ENCODE measurements at regions not wholly inside any gene's neighbourhood (a gene's known extent, or its start where the extent isn't known, plus 50 kb on each side); places are given as distances from the start of the nearest gene placed in this dataset.
A peak's percentile ranks its signal among the peaks of the same experiment; 100 is the strongest.
"Not testable (repeated sequence)": the region's sequence is repeated elsewhere in the genome, so short reads cannot be mapped to it uniquely, and the experiment has no call there.

DNA sequence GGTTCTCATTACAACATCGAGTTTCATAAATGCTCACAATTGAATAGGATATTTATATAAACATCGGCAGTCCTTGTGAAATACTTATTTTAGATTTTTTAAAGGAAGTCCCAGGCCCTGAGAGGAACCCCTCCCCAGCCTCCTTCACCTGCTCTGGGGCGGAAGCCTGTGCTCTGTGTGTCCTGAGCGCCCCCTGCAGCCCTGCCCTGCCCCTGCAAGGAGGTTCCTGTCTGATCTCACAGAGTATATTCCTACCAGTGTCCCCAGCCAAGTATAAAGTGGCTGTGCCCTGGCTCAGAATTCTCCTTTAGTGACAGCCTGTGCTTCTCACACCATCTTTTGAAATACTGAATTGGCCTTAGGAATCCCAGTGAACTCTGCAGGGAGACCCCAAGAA, 659.5 kb downstream of the TMEM121 start:
- Histone ChIP-seq H3K4me1 (no peaks in the 10 kb centered on the region), H3K27ac (no peak overlapping the region), H3K4me3 (no peak overlapping the region), H3K9me3 (no peaks in the 10 kb centered on the region), H3K4me2 (no peak overlapping the region)
- WGBS (ENCODE audit: missing lambda C conversion rate) = 2% methylated on average over 4 of the region's 4 CpGs
- FAIRE-seq (no peak), DNase-seq (ENCODE audit: low read depth in 1 of 2, low spot score in 1 of 2) (no peak), ATAC-seq (peak in 1 of 2 experiments; percentile 53; a peak in 2 of 6 replicates)
- TF ChIP-seq, protein P1, sequence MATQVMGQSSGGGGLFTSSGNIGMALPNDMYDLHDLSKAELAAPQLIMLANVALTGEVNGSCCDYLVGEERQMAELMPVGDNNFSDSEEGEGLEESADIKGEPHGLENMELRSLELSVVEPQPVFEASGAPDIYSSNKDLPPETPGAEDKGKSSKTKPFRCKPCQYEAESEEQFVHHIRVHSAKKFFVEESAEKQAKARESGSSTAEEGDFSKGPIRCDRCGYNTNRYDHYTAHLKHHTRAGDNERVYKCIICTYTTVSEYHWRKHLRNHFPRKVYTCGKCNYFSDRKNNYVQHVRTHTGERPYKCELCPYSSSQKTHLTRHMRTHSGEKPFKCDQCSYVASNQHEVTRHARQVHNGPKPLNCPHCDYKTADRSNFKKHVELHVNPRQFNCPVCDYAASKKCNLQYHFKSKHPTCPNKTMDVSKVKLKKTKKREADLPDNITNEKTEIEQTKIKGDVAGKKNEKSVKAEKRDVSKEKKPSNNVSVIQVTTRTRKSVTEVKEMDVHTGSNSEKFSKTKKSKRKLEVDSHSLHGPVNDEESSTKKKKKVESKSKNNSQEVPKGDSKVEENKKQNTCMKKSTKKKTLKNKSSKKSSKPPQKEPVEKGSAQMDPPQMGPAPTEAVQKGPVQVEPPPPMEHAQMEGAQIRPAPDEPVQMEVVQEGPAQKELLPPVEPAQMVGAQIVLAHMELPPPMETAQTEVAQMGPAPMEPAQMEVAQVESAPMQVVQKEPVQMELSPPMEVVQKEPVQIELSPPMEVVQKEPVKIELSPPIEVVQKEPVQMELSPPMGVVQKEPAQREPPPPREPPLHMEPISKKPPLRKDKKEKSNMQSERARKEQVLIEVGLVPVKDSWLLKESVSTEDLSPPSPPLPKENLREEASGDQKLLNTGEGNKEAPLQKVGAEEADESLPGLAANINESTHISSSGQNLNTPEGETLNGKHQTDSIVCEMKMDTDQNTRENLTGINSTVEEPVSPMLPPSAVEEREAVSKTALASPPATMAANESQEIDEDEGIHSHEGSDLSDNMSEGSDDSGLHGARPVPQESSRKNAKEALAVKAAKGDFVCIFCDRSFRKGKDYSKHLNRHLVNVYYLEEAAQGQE (IDR thresholded peaks at IDR 0.05) = no peak
- TF ChIP-seq ESRRA (IDR thresholded peaks at IDR 0.05; ENCODE audit: borderline replicate concordance, low read length) (no peak), NPAS2 (CRISPR knock-in tag; IDR thresholded peaks at IDR 0.05; ENCODE audit: borderline replicate concordance) (no peak), CHD4 (IDR thresholded peaks at IDR 0.05; ENCODE audit: borderline replicate concordance) (no peak), RFX5 (IDR thresholded peaks at IDR 0.05) (no peak), EP300 (IDR thresholded peaks at IDR 0.05) (no peak), NR3C1 (IDR thresholded peaks at IDR 0.05) (no peak), POLR2A (IDR thresholded peaks at IDR 0.05; ENCODE audit: low read length) (no peak), ZFP36 (IDR thresholded peaks at IDR 0.05; ENCODE audit: borderline replicate concordance, partially characterized antibody) (no peak), JUNB (IDR thresholded peaks at IDR 0.05) (no peak), KDM1A (IDR thresholded peaks at IDR 0.05; ENCODE audit: low read depth) (no peak), HDAC2 (IDR thresholded peaks at IDR 0.05) (no peak), TP53 (CRISPR knock-in tag; IDR thresholded peaks at IDR 0.05) (no peak), POLR2AphosphoS2 (conservative IDR thresholded peaks at IDR 0.05; ENCODE audit: low read length) (no peak), TFCP2L1 (CRISPR knock-in tag; IDR thresholded peaks at IDR 0.05) (no peak)
- TF ChIP-seq, protein P2, sequence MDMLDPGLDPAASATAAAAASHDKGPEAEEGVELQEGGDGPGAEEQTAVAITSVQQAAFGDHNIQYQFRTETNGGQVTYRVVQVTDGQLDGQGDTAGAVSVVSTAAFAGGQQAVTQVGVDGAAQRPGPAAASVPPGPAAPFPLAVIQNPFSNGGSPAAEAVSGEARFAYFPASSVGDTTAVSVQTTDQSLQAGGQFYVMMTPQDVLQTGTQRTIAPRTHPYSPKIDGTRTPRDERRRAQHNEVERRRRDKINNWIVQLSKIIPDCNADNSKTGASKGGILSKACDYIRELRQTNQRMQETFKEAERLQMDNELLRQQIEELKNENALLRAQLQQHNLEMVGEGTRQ (IDR thresholded peaks at IDR 0.05) = no peak
- TF ChIP-seq, protein P3, sequence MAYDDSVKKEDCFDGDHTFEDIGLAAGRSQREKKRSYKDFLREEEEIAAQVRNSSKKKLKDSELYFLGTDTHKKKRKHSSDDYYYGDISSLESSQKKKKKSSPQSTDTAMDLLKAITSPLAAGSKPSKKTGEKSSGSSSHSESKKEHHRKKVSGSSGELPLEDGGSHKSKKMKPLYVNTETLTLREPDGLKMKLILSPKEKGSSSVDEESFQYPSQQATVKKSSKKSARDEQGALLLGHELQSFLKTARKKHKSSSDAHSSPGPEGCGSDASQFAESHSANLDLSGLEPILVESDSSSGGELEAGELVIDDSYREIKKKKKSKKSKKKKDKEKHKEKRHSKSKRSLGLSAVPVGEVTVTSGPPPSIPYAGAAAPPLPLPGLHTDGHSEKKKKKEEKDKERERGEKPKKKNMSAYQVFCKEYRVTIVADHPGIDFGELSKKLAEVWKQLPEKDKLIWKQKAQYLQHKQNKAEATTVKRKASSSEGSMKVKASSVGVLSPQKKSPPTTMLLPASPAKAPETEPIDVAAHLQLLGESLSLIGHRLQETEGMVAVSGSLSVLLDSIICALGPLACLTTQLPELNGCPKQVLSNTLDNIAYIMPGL (CRISPR knock-in tag; IDR thresholded peaks at IDR 0.05; ENCODE audit: borderline replicate concordance) = no peak
- TF ChIP-seq, protein P4, sequence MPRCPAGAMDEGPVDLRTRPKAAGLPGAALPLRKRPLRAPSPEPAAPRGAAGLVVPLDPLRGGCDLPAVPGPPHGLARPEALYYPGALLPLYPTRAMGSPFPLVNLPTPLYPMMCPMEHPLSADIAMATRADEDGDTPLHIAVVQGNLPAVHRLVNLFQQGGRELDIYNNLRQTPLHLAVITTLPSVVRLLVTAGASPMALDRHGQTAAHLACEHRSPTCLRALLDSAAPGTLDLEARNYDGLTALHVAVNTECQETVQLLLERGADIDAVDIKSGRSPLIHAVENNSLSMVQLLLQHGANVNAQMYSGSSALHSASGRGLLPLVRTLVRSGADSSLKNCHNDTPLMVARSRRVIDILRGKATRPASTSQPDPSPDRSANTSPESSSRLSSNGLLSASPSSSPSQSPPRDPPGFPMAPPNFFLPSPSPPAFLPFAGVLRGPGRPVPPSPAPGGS (IDR thresholded peaks at IDR 0.05) = no peak
- CTCF ChIA-PET = no interaction called here
- POLR2A ChIA-PET = no interaction called here

DNA sequence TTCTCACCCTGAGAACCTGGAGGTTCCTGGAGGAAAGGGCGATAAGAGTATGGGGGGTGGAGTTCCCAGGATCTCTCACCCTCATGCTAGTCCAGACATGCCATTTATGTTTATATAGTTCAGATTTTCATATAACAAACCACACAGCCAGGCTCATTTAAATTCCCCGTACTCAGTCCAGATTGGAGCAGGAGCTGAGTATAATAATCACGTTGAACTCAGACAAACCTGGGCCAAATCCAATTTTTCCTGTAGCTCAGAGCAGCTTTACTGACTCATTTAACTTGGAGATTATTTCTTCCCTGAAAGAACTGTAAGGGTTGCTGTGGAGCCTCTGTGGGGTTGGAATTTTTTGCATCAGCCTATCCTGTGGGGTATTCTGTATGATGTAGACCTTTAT, 660.8 kb downstream of the TMEM121 start:
- no peak for TF ChIP-seq KDM1A (IDR thresholded peaks at IDR 0.05; ENCODE audit: low read depth)
- TF ChIP-seq POLR2A (IDR thresholded peaks at IDR 0.05; ENCODE audit: low read length) = no peak
- TF ChIP-seq RCOR1 (IDR thresholded peaks at IDR 0.05; ENCODE audit: low read depth, low read length) = no peak
- TF ChIP-seq, protein P5, sequence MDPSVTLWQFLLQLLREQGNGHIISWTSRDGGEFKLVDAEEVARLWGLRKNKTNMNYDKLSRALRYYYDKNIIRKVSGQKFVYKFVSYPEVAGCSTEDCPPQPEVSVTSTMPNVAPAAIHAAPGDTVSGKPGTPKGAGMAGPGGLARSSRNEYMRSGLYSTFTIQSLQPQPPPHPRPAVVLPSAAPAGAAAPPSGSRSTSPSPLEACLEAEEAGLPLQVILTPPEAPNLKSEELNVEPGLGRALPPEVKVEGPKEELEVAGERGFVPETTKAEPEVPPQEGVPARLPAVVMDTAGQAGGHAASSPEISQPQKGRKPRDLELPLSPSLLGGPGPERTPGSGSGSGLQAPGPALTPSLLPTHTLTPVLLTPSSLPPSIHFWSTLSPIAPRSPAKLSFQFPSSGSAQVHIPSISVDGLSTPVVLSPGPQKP (IDR thresholded peaks at IDR 0.05; ENCODE audit: low read depth, low read length) = no peak
- no peak for TF ChIP-seq CHD2 (IDR thresholded peaks at IDR 0.05; ENCODE audit: low read length, partially characterized antibody)
- no peak for TF ChIP-seq EP300 (IDR thresholded peaks at IDR 0.05)
- no peak for TF ChIP-seq CHD4 (IDR thresholded peaks at IDR 0.05; ENCODE audit: borderline replicate concordance)
- TF ChIP-seq NFE2L2 (conservative IDR thresholded peaks at IDR 0.05; ENCODE audit: low read length) = no peak
- no peak for TF ChIP-seq RAD21 (conservative IDR thresholded peaks at IDR 0.05 in 1 of 2, IDR thresholded peaks at IDR 0.05 in 1 of 2)
- ChIA-PET POLR2A (no interaction called here), CTCF (no interaction called here)
- DNase-seq (ENCODE audit: low read depth in 1 of 2, low spot score in 1 of 2) (no peak), ATAC-seq (no peak), FAIRE-seq (no peak)
- Histone ChIP-seq H3K4me1 (no peaks in the 10 kb centered on the region), H3K4me2 (no peak overlapping the region), H3K27ac (no peak overlapping the region), H3K4me3 (no peak overlapping the region), H3K9me3 (no peaks in the 10 kb centered on the region)
- 10% methylated on average over 3 of the region's 3 CpGs for WGBS (ENCODE audit: missing lambda C conversion rate)

DNA sequence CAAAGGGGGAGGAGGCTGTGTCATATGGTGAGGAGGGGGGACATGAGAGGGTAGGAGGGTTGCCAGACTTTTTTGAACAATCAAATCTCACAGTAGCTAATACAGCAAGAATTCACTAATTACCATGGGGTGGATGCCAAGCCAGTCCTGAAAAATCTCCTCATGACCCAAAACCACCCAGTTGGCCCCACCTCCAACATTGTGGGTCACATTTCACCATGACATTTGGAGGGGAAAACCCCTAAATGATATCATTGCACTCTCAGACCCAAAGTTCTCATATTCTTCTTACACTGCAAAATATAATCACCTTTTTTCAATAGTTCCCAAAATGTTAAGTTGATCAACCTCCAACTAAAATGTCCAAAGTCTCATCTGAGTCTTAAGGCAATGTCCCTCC, 666.3 kb downstream of the TMEM121 start:
- H3K27ac ChIP-seq; POLR2A ChIA-PET; DNase-seq (ENCODE audit: low read depth in 1 of 2, low spot score in 1 of 2); FAIRE-seq; H3K4me1 ChIP-seq; H3K9me3 ChIP-seq; H3K4me2 ChIP-seq; H3K4me3 ChIP-seq; CTCF ChIA-PET; ATAC-seq: not testable (repeated sequence)

DNA sequence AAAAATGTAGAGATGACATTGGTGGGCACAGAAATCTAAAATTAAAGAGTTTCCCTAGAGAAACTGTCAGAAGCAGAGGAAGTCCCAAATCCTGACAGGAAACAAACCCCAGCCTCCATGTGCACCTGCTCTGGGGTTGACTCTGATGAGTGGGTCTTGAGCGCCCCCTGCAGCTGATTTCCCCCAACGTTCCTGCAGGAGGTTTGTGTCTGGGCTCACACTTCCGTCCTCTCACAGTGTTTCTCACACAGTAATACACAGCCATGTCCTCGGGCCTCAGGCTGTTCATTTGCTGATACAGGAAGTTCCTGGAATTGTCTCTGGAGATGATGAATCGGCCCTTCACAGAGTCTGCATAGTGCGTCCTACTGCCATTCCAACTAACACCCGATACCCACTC, 670.1 kb downstream of the TMEM121 start:
- WGBS (ENCODE audit: missing lambda C conversion rate) = 13% methylated on average over 6 of the region's 7 CpGs
- not testable (repeated sequence) for DNase-seq (ENCODE audit: low read depth in 1 of 2, low spot score in 1 of 2)

More for the DNA sequence above, 670.1 kb downstream of the TMEM121 start:
- POLR2A ChIA-PET, FAIRE-seq, ATAC-seq, H3K4me2 ChIP-seq, H3K27ac ChIP-seq, CTCF ChIA-PET, H3K4me1 ChIP-seq, H3K9me3 ChIP-seq, H3K4me3 ChIP-seq: not testable (repeated sequence)
